Stomach (tissue), 8 donors: ENCODE measurements at regions not wholly inside any gene's neighbourhood (a gene's known extent, or its start where the extent isn't known, plus 50 kb on each side); places are given as distances from the start of the nearest gene placed in this dataset.

Source experiments
- DNase-seq, 2 donors: peaks; one replicate each; pipeline versions ENCODE4 v3.0.0 to v3.0.0-alpha.2; 2013 to 2019
- H3K27ac ChIP-seq, 5 donors: fragments of 200-600 bp in 4 of 5; sonication (generic) in 4 of 5; one replicate each; pipeline ENCODE4 v1.5.1; 2013 to 2019; ENCODE audit warnings: mild to moderate bottlenecking in 1 of 5, moderate library complexity in 1 of 5
- H3K27me3 ChIP-seq, 3 donors: fragments of 200-600 bp; sonication (generic); one replicate each; pipeline ENCODE4 v1.5.1; 2017 to 2019; ENCODE audit warnings: mixed run types in 1 of 3
- H3K36me3 ChIP-seq, 4 donors: fragments of 200-600 bp; sonication (generic); 1 replicate in 3 of 4; 2 replicates in 1 of 4; pipeline ENCODE4 v1.5.1; 2016 to 2019
- H3K4me1 ChIP-seq, 4 donors: fragments of 200-600 bp; sonication (generic); one replicate each; pipeline ENCODE4 v1.5.1; 2016 to 2019
- H3K4me3 ChIP-seq, 4 donors: fragments of 200-600 bp; sonication (generic) in 3 of 4; one replicate each; pipeline ENCODE4 v1.5.1; 2016 to 2019; ENCODE audit warnings: mild to moderate bottlenecking in 1 of 4
- H3K9me3 ChIP-seq, 4 donors: fragments of 200-600 bp; sonication (generic); one replicate each; pipeline ENCODE4 v1.5.1; 2016 to 2019
- CTCF ChIP-seq, 7 experiments: fragments of 450-650 bp in 4 of 7; fragments of 200-600 bp in 3 of 7; sonication (generic) in 3 of 7; IDR thresholded peaks; one replicate each; pipeline ENCODE4 v1.5.1; 2016 to 2019; ENCODE audit warnings: antibody characterized with exemption in 7 of 7, control low read depth in 2 of 7, mild to moderate bottlenecking in 1 of 7
- EP300 ChIP-seq: sonication (generic); formaldehyde crosslinking; IDR thresholded peaks from one replicate; pipeline ENCODE4 v1.6.1; 2017; ENCODE audit warnings: antibody characterized with exemption
- POLR2A ChIP-seq, 4 donors: fragments of 450-650 bp; IDR thresholded peaks; one replicate each; pipeline ENCODE4 v1.6.1; 2016; ENCODE audit warnings: antibody characterized with exemption in 4 of 4, control low read depth in 2 of 4, mild to moderate bottlenecking in 1 of 4, moderate library complexity in 1 of 4
- POLR2AphosphoS5 ChIP-seq, 3 donors: sonication (generic); formaldehyde crosslinking; IDR thresholded peaks; one replicate each; pipeline ENCODE4 v1.6.1; 2016; ENCODE audit warnings: antibody characterized with exemption in 3 of 3
- WGBS, 5 donors: extraction: QIAGEN DNeasy Blood & Tissue Kit in 3 of 5; methylation state at CpG; one replicate each; pipeline versions ENCODE4 v1.1.5 to v1.1.7; 2013 to 2018; 5-methylcytosine and 5-hydroxymethylcytosine counted together
- intact Hi-C: fragments of 100-400 bp; cut with DNase I; formaldehyde crosslinking; loops from one replicate; pipeline ENCODE4 v1.15.1; 2023; ENCODE audit warnings: low total_unique reads
- donor health status: healthy with polysubstance abuse.
- donor health status: Bipolar disorder and iron deficiency.
- donor health status: healthy.

GRCh38 chr1:232534552-232535517, 95.1 kb downstream of the SIPA1L2 start:
- TF ChIP-seq POLR2AphosphoS5 (IDR thresholded peaks at IDR 0.05) (no peak), POLR2A (IDR thresholded peaks at IDR 0.05) (no peak), CTCF (IDR thresholded peaks at IDR 0.05) (no peak), EP300 (no peak)
- 84 to 91% (median 88%) methylated on average over 10 of the region's 10 CpGs for WGBS, 5 donors
- intact Hi-C loops, result no loop called here
- no peak for DNase-seq
- Histone ChIP-seq H3K27ac (no peak overlapping the region), H3K4me1 (no peaks in the 10 kb centered on the region), H3K9me3 (no peaks in the 10 kb centered on the region), H3K4me3 (no peak overlapping the region), H3K27me3 (no peaks in the 10 kb centered on the region), H3K36me3 (no peaks in the 10 kb centered on the region)

GRCh38 chr1:232533328-232533727, 96.6 kb downstream of the SIPA1L2 start:
- no peaks in the 10 kb centered on the region for H3K4me1 ChIP-seq
- H3K9me3 ChIP-seq, result no peaks in the 10 kb centered on the region
- intact Hi-C loops, result no loop called here
- H3K36me3 ChIP-seq, result no peaks in the 10 kb centered on the region
- no peak for DNase-seq
- H3K27me3 ChIP-seq, result no peaks in the 10 kb centered on the region
- no peak overlapping the region for H3K4me3 ChIP-seq
- WGBS, 5 donors, result 89 to 100% (median 95%) methylated on average over 1 of the region's 1 CpG
- no peak overlapping the region for H3K27ac ChIP-seq
- TF ChIP-seq CTCF (IDR thresholded peaks at IDR 0.05), result no peak
- no peak for TF ChIP-seq POLR2AphosphoS5 (IDR thresholded peaks at IDR 0.05)
- no peak for TF ChIP-seq EP300
- TF ChIP-seq POLR2A (IDR thresholded peaks at IDR 0.05), result no peak

GRCh38 chr1:232532901-232533300, 97.0 kb downstream of the SIPA1L2 start:
- WGBS, 5 donors, result 76 to 91% (median 87%) methylated on average over 2 of the region's 2 CpGs
- TF ChIP-seq POLR2AphosphoS5 (IDR thresholded peaks at IDR 0.05) (no peak), POLR2A (IDR thresholded peaks at IDR 0.05) (no peak), CTCF (IDR thresholded peaks at IDR 0.05) (no peak), EP300 (no peak)
- intact Hi-C loops, result no loop called here
- H3K27ac ChIP-seq, result no peak overlapping the region
- no peaks in the 10 kb centered on the region for H3K27me3 ChIP-seq
- no peak overlapping the region for H3K4me3 ChIP-seq
- H3K36me3 ChIP-seq, result no peaks in the 10 kb centered on the region
- H3K9me3 ChIP-seq, result no peaks in the 10 kb centered on the region
- no peak for DNase-seq
- no peaks in the 10 kb centered on the region for H3K4me1 ChIP-seq

GRCh38 chr1:232531291-232531690, 98.6 kb downstream of the SIPA1L2 start:
- no peak for TF ChIP-seq CTCF (IDR thresholded peaks at IDR 0.05)
- no peak overlapping the region for H3K27ac ChIP-seq
- no peaks in the 10 kb centered on the region for H3K27me3 ChIP-seq
- intact Hi-C loops, result no loop called here
- WGBS, 5 donors, result 93 to 99% (median 96%) methylated on average over 3 of the region's 3 CpGs
- H3K4me1 ChIP-seq, result no peaks in the 10 kb centered on the region
- H3K4me3 ChIP-seq, result no peak overlapping the region
- H3K9me3 ChIP-seq, result no peaks in the 10 kb centered on the region
- no peak for DNase-seq
- H3K36me3 ChIP-seq, result no peaks in the 10 kb centered on the region
